Esophagus squamous epithelium (tissue), 5 donors: ENCODE measurements at regions not wholly inside any gene's neighbourhood (a gene's known extent, or its start where the extent isn't known, plus 50 kb on each side); places are given as distances from the start of the nearest gene placed in this dataset.
"Not testable (repeated sequence)": the region's sequence is repeated elsewhere in the genome, so short reads cannot be mapped to it uniquely, and the experiment has no call there.

ENCODE experiments used
- DNase-seq: peaks from one replicate; lab custom pipeline; 2025; lab: John Stamatoyannopoulos, UW
- H3K27ac ChIP-seq, 4 donors: fragments of 200-600 bp; sonication (generic); one replicate each; pipeline ENCODE4 v1.5.1; 2016 to 2019; ENCODE audit warnings: mild to moderate bottlenecking in 1 of 4
- H3K27me3 ChIP-seq, 4 donors: fragments of 200-600 bp; sonication (generic); 1 replicate in 3 of 4; 2 replicates in 1 of 4; pipeline versions ENCODE4 v1.5.1 to v1.6.0; 2017 to 2021; ENCODE audit warnings: antibody characterized with exemption in 1 of 4
- H3K36me3 ChIP-seq, 3 donors: fragments of 200-600 bp; sonication (generic); one replicate each; pipeline ENCODE4 v1.5.1; 2016 to 2019
- H3K4me1 ChIP-seq, 3 donors: fragments of 200-600 bp; sonication (generic); one replicate each; pipeline ENCODE4 v1.5.1; 2017 to 2019
- H3K4me3 ChIP-seq, 4 donors: fragments of 200-600 bp; sonication (generic); 1 replicate in 3 of 4; 2 replicates in 1 of 4; pipeline ENCODE4 v1.5.1; 2016 to 2019; ENCODE audit warnings: mild to moderate bottlenecking in 2 of 4, moderate library complexity in 1 of 4
- H3K9me3 ChIP-seq, 3 donors: fragments of 200-600 bp; sonication (generic); one replicate each; pipeline ENCODE4 v1.5.1; 2016 to 2019
- CTCF ChIP-seq, 6 experiments: fragments of 450-650 bp in 4 of 6; fragments of 200-600 bp in 2 of 6; sonication (generic) in 2 of 6; IDR thresholded peaks; one replicate each; pipeline ENCODE4 v1.5.1; 2016 to 2019; ENCODE audit warnings: antibody characterized with exemption in 6 of 6, mild to moderate bottlenecking in 4 of 6, moderate library complexity in 4 of 6
- POLR2A ChIP-seq, 4 donors: fragments of 450-650 bp; IDR thresholded peaks; one replicate each; pipeline ENCODE4 v1.6.1; 2017; ENCODE audit warnings: antibody characterized with exemption in 4 of 4, mild to moderate bottlenecking in 4 of 4, moderate library complexity in 3 of 4
- WGBS, 2 donors: methylation state at CpG; one replicate each; pipeline ENCODE4 v1.1.5; 2018; 5-methylcytosine and 5-hydroxymethylcytosine counted together
- intact Hi-C: fragments of 100-400 bp; cut with DNase I; formaldehyde crosslinking; loops from one replicate; pipeline ENCODE4 v1.15.0; 2022
- donor health status: DM: yes; HTN: yes; CAD: no.

GRCh38 chr15:69570997-69571396 is 118.4 kb downstream of the RPLP1 start:
- intact Hi-C loops = no loop called here
- no peak for DNase-seq
- peaks cover 0 to 27% (median 0%) of the 10 kb centered on the region in 4 donors for H3K27me3 ChIP-seq

GRCh38 chr15:69573278-69573677 is 120.7 kb downstream of the RPLP1 start:
- WGBS, 2 donors = 78% methylated on average over 2 of the region's 2 CpGs; no CpG with 5 or more reads in 1 of the 2 donors
- H3K36me3 ChIP-seq, H3K4me3 ChIP-seq, DNase-seq, intact Hi-C loops, H3K9me3 ChIP-seq, H3K27ac ChIP-seq: not testable (repeated sequence)
- Histone ChIP-seq H3K27me3 (peaks cover 0 to 50% (median 0%) of the 10 kb centered on the region in 4 donors), H3K4me1 (peaks cover 0 to 21% (median 10%) of the 10 kb centered on the region in 3 donors)

More at GRCh38 chr15:69570997-69571396, 118.4 kb downstream of the RPLP1 start:
- Histone ChIP-seq H3K9me3 (no peaks in the 10 kb centered on the region), H3K4me1 (peaks cover 0 to 16% (median 0%) of the 10 kb centered on the region in 3 donors), H3K27ac (no peak overlapping the region), H3K36me3 (no peaks in the 10 kb centered on the region), H3K4me3 (no peak overlapping the region)
- WGBS, 2 donors = 88 to 92% methylated on average over 5 of the region's 5 CpGs
- no peak for TF ChIP-seq CTCF (IDR thresholded peaks at IDR 0.05)
- no peak for TF ChIP-seq POLR2A (IDR thresholded peaks at IDR 0.05)

- Histone ChIP-seq H3K36me3 (no peaks in the 10 kb centered on the region), H3K4me3 (no peak overlapping the region), H3K9me3 (no peaks in the 10 kb centered on the region), H3K27me3 (peaks cover 0 to 56% (median 0%) of the 10 kb centered on the region in 4 donors), H3K27ac (no peak overlapping the region), H3K4me1 (peaks cover 0 to 21% (median 10%) of the 10 kb centered on the region in 3 donors)
- no peak for DNase-seq
- intact Hi-C loops = no loop called here
- TF ChIP-seq POLR2A (IDR thresholded peaks at IDR 0.05) (no peak), CTCF (IDR thresholded peaks at IDR 0.05) (no peak)
- 64% methylated on average over 12 to 13 of the region's 13 CpGs for WGBS, 2 donors
These were observed 121.3 kb downstream of the RPLP1 start for GRCh38 chr15:69573815-69574475.

- TF ChIP-seq CTCF (IDR thresholded peaks at IDR 0.05) (no peak), POLR2A (IDR thresholded peaks at IDR 0.05) (no peak)
- DNase-seq = no peak
- Histone ChIP-seq H3K4me1 (peaks cover 0 to 21% (median 10%) of the 10 kb centered on the region in 3 donors), H3K9me3 (no peaks in the 10 kb centered on the region), H3K4me3 (no peak overlapping the region), H3K36me3 (no peaks in the 10 kb centered on the region), H3K27ac (no peak overlapping the region), H3K27me3 (peaks cover 0 to 61% (median 0%) of the 10 kb centered on the region in 4 donors)
- WGBS, 2 donors = 73 to 94% methylated on average over 5 of the region's 5 CpGs
- intact Hi-C loops = no loop called here
These were observed 121.9 kb downstream of the RPLP1 start for GRCh38 chr15:69574506-69574905.

GRCh38 chr15:69575387-69575786 is 122.8 kb downstream of the RPLP1 start:
- DNase-seq = no peak
- H3K9me3 ChIP-seq = no peaks in the 10 kb centered on the region
- intact Hi-C loops = no loop called here
- peaks cover 0 to 21% (median 10%) of the 10 kb centered on the region in 3 donors for H3K4me1 ChIP-seq
- H3K27me3 ChIP-seq = peaks cover 0 to 69% (median 0%) of the 10 kb centered on the region in 4 donors
- no peak overlapping the region for H3K4me3 ChIP-seq
- H3K36me3 ChIP-seq = no peaks in the 10 kb centered on the region
- H3K27ac ChIP-seq = no peak overlapping the region
- no CpG with 5 or more reads among the region's 6 CpGs for WGBS, 2 donors
- TF ChIP-seq CTCF (IDR thresholded peaks at IDR 0.05) (no peak), POLR2A (IDR thresholded peaks at IDR 0.05) (no peak)
